ENCODE measurements at regions not wholly inside any gene's neighbourhood (a gene's known extent, or its start where the extent isn't known, plus 50 kb on each side); places are given as distances from the start of the nearest gene placed in this dataset.

DNA sequence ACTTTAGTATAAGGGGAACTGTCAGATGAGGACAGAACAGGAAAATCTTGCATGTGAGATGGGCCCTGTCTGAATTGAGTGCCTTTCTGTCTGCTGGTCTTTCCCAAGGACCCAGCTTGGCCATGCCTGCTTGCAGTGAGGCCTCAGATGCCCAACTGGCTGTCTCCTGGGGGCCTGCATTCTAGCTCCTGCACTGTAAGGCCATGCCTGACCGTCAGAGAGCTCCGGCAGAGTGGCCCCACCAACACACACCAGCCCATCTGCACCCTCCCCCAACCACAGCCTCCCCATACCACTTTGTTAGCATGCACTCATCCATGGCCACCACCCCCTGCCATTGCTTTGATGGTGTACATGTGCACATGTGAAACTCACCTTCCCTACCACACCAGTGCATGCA is 190.4 kb upstream of the RPRM start:
- H3K27me3 ChIP-seq, result no peaks in the 10 kb centered on the region
- H3K4me3 ChIP-seq, result no peak overlapping the region
- WGBS, 2 donors, result 84% methylated on average over 2 of the region's 2 CpGs; no CpG with 5 or more reads in 1 of the 2 donors
- TF ChIP-seq CTCF (IDR thresholded peaks at IDR 0.05), result no peak
- TF ChIP-seq POLR2AphosphoS5 (IDR thresholded peaks at IDR 0.05), result no peak
- TF ChIP-seq POLR2A (IDR thresholded peaks at IDR 0.05), result no peak
- no peak for TF ChIP-seq EP300 (IDR thresholded peaks at IDR 0.05)
- no peaks in the 10 kb centered on the region for H3K4me1 ChIP-seq
- DNase-seq, result peak in 1 of 2 donors; percentile 11
- H3K36me3 ChIP-seq, result no peaks in the 10 kb centered on the region
- H3K9me3 ChIP-seq, result peaks cover 0 to 12% (median 0%) of the 10 kb centered on the region in 4 donors
- H3K27ac ChIP-seq, result no peak overlapping the region
- peak in 1 of 2 donors; percentile 16 for ATAC-seq (ENCODE audit: low FRiP score in 2 of 2)

DNA sequence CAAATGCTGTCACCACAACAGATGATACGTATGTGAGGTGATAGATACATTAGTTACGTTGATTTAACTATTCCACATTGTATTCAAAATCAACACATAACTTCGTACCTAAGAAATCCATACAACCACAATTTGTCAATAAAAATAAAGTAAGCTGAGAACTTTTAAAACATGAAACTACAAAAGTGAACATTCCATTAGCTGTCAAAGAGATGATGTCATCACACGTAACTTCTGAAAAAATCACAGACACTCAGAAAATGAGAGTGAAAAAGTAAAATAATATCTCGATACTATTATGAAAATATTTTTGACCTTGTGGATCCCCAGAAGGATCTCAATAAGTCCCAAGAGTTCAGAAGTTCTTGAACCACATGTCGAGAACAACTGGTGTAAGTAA is 161.6 kb upstream of the GALNT13 start:
- H3K4me3 ChIP-seq, result no peak overlapping the region
- 84 to 88% methylated on average over 6 of the region's 6 CpGs for WGBS, 2 donors
- no peak for DNase-seq
- H3K27ac ChIP-seq, result no peak overlapping the region
- H3K9me3 ChIP-seq, result no peaks in the 10 kb centered on the region
- H3K36me3 ChIP-seq, result no peaks in the 10 kb centered on the region
- H3K27me3 ChIP-seq, result no peaks in the 10 kb centered on the region
- TF ChIP-seq EP300 (IDR thresholded peaks at IDR 0.05) (no peak), POLR2AphosphoS5 (IDR thresholded peaks at IDR 0.05) (no peak), POLR2A (IDR thresholded peaks at IDR 0.05) (no peak), CTCF (IDR thresholded peaks at IDR 0.05) (no peak)
- H3K4me1 ChIP-seq, result no peaks in the 10 kb centered on the region
- ATAC-seq (ENCODE audit: low FRiP score in 2 of 2), result no peak

DNA sequence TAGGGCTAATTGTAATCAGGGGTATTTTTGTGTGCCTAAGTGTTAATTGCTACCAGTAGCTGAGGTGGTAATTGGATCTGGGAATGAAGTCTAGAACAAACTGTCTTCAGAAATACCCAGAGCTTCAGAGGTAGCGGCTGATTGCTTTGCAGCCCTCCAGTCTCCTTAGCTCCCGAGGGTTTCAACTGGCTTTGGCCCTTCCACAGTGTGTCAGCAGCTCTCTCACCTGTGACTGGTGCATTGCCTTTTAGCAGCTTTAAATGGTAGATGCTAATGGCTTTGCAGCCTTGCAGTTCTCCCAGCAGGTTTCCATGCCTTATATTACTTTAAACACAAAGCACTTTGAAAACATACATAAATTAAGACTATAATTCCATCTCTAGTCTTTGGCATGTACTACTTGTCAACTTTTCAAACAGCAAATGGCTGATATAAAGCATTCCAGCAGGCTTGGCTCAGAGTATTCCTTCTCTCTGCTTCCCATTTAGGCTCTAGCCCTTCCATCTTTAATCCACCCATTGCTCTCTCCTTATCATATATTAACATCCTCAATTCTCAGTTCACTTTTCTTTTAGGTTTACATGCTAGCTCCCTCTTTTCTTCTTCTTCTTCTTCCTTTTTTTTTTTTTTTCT is 156.4 kb upstream of the GALNT13 start:
- H3K4me1 ChIP-seq, result no peaks in the 10 kb centered on the region
- no peak overlapping the region for H3K27ac ChIP-seq
- no peaks in the 10 kb centered on the region for H3K36me3 ChIP-seq
- TF ChIP-seq POLR2AphosphoS5 (IDR thresholded peaks at IDR 0.05) (no peak), CTCF (IDR thresholded peaks at IDR 0.05) (no peak), EP300 (IDR thresholded peaks at IDR 0.05) (no peak), POLR2A (IDR thresholded peaks at IDR 0.05) (no peak)
- ATAC-seq (ENCODE audit: low FRiP score in 2 of 2), result no peak
- no peaks in the 10 kb centered on the region for H3K27me3 ChIP-seq
- WGBS, 2 donors, result 65 to 75% methylated on average over 2 of the region's 2 CpGs
- no peak for DNase-seq
- no peak overlapping the region for H3K4me3 ChIP-seq
- H3K9me3 ChIP-seq, result no peaks in the 10 kb centered on the region

DNA sequence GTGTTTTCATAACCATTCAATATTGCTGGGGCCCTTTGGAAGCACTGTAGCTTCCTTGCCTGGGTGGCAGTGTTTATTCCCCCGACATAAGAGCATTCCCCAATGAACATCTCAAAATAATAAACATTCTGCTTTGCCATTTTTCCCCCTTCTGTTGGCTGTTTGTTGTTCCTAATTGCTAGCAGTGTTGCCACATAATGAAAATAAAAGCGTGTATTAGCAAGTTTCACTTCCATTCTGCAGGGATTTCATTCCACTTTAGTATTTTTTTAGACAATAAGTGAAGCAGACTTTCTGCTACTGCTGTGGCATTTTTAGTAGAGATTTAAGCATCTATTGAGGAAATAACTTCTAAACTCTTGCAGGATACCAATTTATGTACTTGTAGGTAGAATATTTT is 154.7 kb upstream of the GALNT13 start:
- 63 to 66% methylated on average over 2 of the region's 2 CpGs for WGBS, 2 donors
- DNase-seq, result no peak
- H3K36me3 ChIP-seq, result no peaks in the 10 kb centered on the region

More for the DNA sequence above, 154.7 kb upstream of the GALNT13 start:
- no peak for ATAC-seq (ENCODE audit: low FRiP score in 2 of 2)
- no peaks in the 10 kb centered on the region for H3K4me1 ChIP-seq
- no peak overlapping the region for H3K27ac ChIP-seq
- H3K9me3 ChIP-seq, result no peaks in the 10 kb centered on the region
- TF ChIP-seq CTCF (IDR thresholded peaks at IDR 0.05) (no peak), POLR2AphosphoS5 (IDR thresholded peaks at IDR 0.05) (no peak), POLR2A (IDR thresholded peaks at IDR 0.05) (no peak), EP300 (IDR thresholded peaks at IDR 0.05) (no peak)
- no peak overlapping the region for H3K4me3 ChIP-seq
- no peaks in the 10 kb centered on the region for H3K27me3 ChIP-seq
